Karpas-422 (cell line): ENCODE measurements at regions not wholly inside any gene's neighbourhood (a gene's known extent, or its start where the extent isn't known, plus 50 kb on each side); places are given as distances from the start of the nearest gene placed in this dataset.
"Not testable (repeated sequence)": the region's sequence is repeated elsewhere in the genome, so short reads cannot be mapped to it uniquely, and the experiment has no call there.

Experiments
- DNase-seq: peaks from one replicate; pipeline ENCODE4 v3.0.0-alpha.2; 2015
- H2AFZ ChIP-seq: fragments of 200-600 bp; sonication (generic); 2 replicates; pipeline ENCODE4 v1.6.1; 2014; ENCODE audit warnings: antibody characterized with exemption, low read length, mixed read lengths
- H3K27ac ChIP-seq: fragments of 200-600 bp; sonication (generic); 2 replicates; pipeline ENCODE4 v1.5.1; 2014; ENCODE audit warnings: mild to moderate bottlenecking, low read length, moderate library complexity
- H3K27me3 ChIP-seq: fragments of 200-600 bp; sonication (generic); 2 replicates; pipeline ENCODE4 v1.6.1; 2014; ENCODE audit warnings: low read length, mixed read lengths
- H3K36me3 ChIP-seq: fragments of 200-600 bp; sonication (generic); 2 replicates; pipeline ENCODE4 v1.6.1; 2014; ENCODE audit warnings: low read length, mixed read lengths; ENCODE audit not compliant: insufficient read depth
- H3K4me1 ChIP-seq: fragments of 200-600 bp; sonication (generic); 2 replicates; pipeline ENCODE4 v1.6.1; 2014; ENCODE audit warnings: mild to moderate bottlenecking, low read length, mixed read lengths
- H3K4me2 ChIP-seq: fragments of 200-600 bp; sonication (generic); 2 replicates; pipeline ENCODE4 v1.6.1; 2014; ENCODE audit warnings: low read length, low read depth, mild to moderate bottlenecking; ENCODE audit not compliant: poor library complexity, severe bottlenecking
- H3K4me3 ChIP-seq: fragments of 200-600 bp; sonication (generic); 2 replicates; pipeline ENCODE4 v1.5.1; 2014; ENCODE audit warnings: mild to moderate bottlenecking, antibody characterized with exemption, low read length, mixed read lengths
- H3K79me2 ChIP-seq: fragments of 200-600 bp; sonication (generic); 2 replicates; pipeline ENCODE4 v1.6.1; 2014; ENCODE audit warnings: mild to moderate bottlenecking, low read length, mixed read lengths
- H3K9ac ChIP-seq: fragments of 200-600 bp; sonication (generic); 2 replicates; pipeline ENCODE4 v1.6.0; 2014; ENCODE audit warnings: low read length
- H3K9me2 ChIP-seq: fragments of 200-600 bp; sonication (generic), shearing (Covaris generic); replicated peaks from 2 replicates; pipeline ENCODE4 v1.6.0; 2014; ENCODE audit warnings: mild to moderate bottlenecking, low read length, moderate library complexity; ENCODE audit not compliant: insufficient read depth
- H3K9me3 ChIP-seq: fragments of 300-700, 200-600 bp; sonication (generic); 2 replicates; pipeline ENCODE4 v1.6.1; 2014; ENCODE audit warnings: low read length, mixed read lengths
- H4K20me1 ChIP-seq: fragments of 200-600 bp; sonication (generic); 2 replicates; pipeline ENCODE4 v1.6.1; 2014; ENCODE audit warnings: mild to moderate bottlenecking, antibody characterized with exemption, low read length, low read depth; ENCODE audit not compliant: insufficient read depth

DNA sequence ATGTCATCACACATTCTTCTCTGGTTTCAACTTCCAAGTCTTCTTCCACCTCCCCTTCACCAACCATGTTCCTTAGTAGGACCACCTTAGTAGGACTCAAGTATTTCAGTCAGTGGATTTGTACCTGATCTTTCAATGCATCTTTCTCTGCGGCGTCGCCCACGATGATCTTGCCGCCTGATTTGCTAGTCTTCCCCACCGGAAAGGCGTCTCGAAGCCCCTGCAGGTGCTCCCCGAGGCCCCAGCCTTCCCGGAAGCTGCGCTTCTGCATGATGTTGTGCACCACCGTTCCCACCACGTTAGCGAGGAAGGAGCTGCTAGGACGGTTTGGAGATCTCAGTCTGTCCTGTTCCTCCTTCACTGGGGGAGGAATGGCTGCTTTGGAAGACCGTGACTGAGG is 219.7 kb upstream of the SPATA31A3 start:
- not testable (repeated sequence) for H3K9me3 ChIP-seq

DNA sequence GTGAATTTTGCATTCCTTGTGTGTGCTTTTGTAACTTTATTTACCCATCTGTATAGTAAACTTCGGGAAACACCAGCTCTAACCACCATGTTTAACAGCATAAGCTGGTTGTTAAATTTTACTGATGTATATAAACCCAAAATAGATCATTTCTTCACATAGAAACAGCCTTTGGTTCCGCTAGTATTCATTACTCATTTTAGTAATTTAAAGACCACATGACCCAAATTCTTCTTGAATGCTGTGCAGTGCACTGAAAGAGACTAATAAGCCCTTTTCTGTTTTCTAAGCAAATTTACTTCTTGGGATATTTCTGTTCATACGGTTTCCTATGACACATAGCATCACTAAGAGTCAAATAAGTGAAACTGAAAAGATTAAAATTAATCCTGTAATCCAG is 218.5 kb upstream of the SPATA31A3 start:
- H3K4me1 ChIP-seq, H3K9me3 ChIP-seq, H3K4me2 ChIP-seq, H3K27me3 ChIP-seq, DNase-seq, H3K9me2 ChIP-seq, H4K20me1 ChIP-seq, H2AFZ ChIP-seq, H3K27ac ChIP-seq, H3K4me3 ChIP-seq, H3K79me2 ChIP-seq, H3K9ac ChIP-seq, H3K36me3 ChIP-seq: not testable (repeated sequence)

More for the DNA sequence above, 219.7 kb upstream of the SPATA31A3 start:
- H3K4me3 ChIP-seq, H3K9me2 ChIP-seq, H3K9ac ChIP-seq, H3K36me3 ChIP-seq, H3K27me3 ChIP-seq, H4K20me1 ChIP-seq, H3K27ac ChIP-seq, DNase-seq, H3K79me2 ChIP-seq, H2AFZ ChIP-seq, H3K4me1 ChIP-seq, H3K4me2 ChIP-seq: not testable (repeated sequence)

DNA sequence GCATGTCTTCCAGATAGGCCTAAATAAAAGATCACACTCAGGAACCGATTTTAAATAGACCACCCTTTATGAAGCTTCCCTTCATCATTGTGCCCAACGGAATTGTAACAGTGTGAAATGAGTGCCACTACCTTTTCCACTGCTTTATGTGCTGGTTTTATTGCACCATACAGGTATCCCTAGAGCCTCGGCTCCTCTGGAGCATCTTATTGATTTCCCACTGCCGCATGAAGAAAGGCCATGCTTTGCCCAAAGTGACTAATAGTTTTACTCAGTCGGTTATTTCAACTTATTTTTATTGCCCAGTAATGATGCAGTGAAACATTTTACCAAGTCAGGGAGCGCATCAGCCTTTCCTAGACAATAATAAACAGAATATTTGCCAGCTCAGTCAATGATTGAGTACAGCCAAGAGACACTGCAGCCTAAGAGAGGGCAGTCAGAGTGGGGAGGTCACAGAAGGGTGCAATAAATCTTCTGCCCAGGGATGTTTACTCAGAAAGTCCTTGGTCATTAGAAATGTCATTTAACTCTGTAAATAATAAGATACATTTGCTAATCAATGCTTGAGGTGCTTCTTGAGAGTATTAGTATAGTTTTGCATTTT is 216.6 kb upstream of the SPATA31A3 start:
- not testable (repeated sequence) for H3K9me2 ChIP-seq, H3K27ac ChIP-seq, H3K4me3 ChIP-seq, H3K4me1 ChIP-seq, H3K36me3 ChIP-seq, H3K79me2 ChIP-seq, H3K27me3 ChIP-seq, H3K9ac ChIP-seq, H3K9me3 ChIP-seq, H2AFZ ChIP-seq, DNase-seq, H4K20me1 ChIP-seq, H3K4me2 ChIP-seq

DNA sequence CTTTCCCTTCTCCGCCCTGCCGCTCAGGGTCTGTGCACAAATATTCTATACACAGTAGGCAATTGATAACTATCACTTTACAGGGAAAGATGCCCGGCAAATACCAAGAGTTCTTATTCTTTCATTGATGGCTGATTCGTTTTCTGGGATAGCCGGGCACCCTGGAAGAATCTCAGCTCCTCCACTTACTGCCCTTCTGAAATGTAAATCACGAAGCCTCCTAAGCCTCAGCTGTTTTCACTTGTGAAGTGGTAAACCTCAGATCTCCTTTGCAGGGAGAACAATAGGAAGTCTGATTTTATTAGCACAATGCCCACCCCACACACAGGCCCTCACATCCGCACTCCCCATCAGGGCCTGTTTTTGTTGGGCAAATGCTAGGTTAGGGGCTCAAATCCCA is 203.8 kb upstream of the SPATA31A3 start:
- H3K4me3 ChIP-seq, H2AFZ ChIP-seq, H3K4me1 ChIP-seq, H3K9me3 ChIP-seq, H3K79me2 ChIP-seq, DNase-seq, H3K4me2 ChIP-seq, H3K36me3 ChIP-seq, H3K27me3 ChIP-seq, H3K9ac ChIP-seq, H3K9me2 ChIP-seq, H3K27ac ChIP-seq, H4K20me1 ChIP-seq: not testable (repeated sequence)

DNA sequence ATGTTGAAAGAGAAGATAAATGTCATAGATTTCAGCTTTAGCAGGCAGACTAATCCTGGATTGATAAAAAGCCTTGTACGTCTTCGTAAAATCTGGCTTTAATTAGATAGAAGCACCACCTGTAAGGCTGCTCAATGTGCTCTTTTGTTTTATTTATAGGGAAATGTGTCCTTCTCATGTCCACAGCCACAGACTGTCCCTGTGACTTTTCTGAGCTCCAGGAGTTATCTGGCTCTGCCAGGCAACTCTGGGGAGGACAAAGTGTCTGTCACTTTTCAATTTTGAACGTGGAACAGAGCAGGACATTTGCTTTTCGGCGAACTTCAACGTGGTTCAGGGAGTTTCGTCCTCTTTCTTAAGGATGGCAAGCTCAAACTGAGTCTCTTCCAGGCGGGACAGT is 203.0 kb upstream of the SPATA31A3 start:
- H3K4me1 ChIP-seq, H3K36me3 ChIP-seq, H2AFZ ChIP-seq, H3K27me3 ChIP-seq, DNase-seq, H3K9ac ChIP-seq, H3K9me3 ChIP-seq, H3K4me3 ChIP-seq, H3K9me2 ChIP-seq, H3K27ac ChIP-seq, H3K4me2 ChIP-seq, H3K79me2 ChIP-seq, H4K20me1 ChIP-seq: not testable (repeated sequence)

DNA sequence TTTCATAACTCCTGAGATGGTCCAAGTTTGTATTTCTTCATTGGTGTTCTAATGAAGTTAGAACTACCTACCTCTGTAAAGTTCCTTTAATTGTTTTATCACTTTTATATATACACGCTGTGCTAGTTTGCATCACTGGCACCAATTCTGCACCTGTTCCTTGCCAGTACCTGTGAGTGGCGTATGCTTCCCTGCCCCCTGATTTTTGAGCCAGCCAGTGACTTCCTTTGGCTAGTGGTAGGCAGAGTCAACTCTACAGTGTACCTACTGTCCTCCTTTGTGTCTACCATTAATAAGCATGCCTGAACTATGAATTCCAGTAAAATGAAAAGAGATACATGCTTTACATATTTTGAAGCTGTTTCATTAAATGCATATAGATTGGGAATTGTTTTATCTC is 186.8 kb upstream of the SPATA31A3 start:
- not testable (repeated sequence) for DNase-seq, H3K9me2 ChIP-seq, H3K9ac ChIP-seq, H3K9me3 ChIP-seq, H3K79me2 ChIP-seq, H3K4me1 ChIP-seq, H3K4me2 ChIP-seq, H4K20me1 ChIP-seq, H3K27me3 ChIP-seq, H3K36me3 ChIP-seq, H3K4me3 ChIP-seq, H2AFZ ChIP-seq, H3K27ac ChIP-seq

DNA sequence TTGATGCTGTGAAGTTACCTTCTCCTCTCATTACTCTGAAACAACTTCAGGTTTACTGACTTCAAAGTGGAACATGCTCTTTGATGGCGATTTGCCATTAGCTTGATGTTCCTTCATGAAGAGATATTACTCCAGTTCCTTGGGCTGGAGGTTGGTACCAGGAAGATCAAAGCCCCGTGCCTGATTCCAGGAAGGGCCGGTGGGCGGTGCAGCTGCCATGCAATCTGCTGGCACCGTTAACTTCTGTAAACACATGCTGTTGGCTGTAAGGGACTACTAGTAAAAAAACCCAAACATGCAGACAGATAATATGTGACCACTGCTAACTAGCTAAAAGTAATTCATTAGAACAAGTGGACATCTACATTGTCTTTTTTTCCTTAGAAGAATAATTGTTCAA is 182.8 kb upstream of the SPATA31A3 start:
- H3K4me3 ChIP-seq, H3K9me3 ChIP-seq, H4K20me1 ChIP-seq, H3K36me3 ChIP-seq, H3K79me2 ChIP-seq, H3K4me1 ChIP-seq, H3K27ac ChIP-seq, H3K27me3 ChIP-seq, H2AFZ ChIP-seq, H3K9me2 ChIP-seq, H3K9ac ChIP-seq, DNase-seq, H3K4me2 ChIP-seq: not testable (repeated sequence)

DNA sequence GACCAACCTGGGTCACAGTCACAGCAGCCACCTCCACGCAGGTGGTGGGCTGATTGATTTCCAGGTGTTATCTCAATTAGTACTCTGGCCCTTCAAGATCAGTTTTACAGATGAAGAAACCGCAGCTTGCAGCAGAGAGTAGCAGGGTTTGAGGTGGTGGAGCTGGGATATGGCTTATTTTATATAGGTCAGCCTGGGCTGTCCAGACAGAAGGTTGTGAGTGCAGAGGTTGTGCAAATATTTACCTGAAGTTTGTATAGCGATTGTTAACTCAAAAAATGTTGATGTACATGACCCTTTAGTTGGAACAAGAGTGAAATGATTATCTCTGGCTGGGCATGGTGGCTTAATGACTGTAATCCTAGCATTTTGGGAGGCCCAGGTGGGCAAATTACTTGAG is 179.4 kb upstream of the SPATA31A3 start:
- H3K4me2 ChIP-seq, H3K36me3 ChIP-seq: not testable (repeated sequence)

DNA sequence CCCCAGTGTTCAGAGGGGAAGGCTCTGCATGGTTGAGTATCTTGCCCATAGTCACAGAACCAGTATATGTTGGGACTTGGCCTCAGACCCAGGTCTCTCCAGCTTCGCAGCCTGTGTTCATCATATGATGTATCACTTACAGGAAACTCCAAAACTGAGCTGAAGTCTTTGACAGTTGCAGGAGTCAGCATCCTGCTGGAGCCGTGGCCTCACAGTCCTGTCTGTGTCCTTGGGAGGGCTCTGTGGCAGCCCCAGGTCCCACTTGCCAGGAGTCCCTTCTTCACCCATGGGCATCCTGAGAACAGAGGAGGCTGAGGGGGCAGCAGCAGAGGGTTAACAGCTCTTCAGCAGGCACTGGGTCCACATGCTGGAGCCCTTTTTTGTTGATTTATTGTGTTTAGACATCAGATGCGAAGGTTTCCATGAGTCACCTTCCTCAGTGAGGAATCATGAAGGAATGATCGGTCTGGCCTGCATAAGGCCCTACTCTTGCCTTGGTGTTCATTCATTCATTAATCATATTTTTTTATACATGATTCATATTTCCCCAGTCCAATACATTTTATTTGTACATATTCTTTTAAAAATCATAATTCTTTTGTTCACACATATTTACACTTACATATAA is 176.3 kb upstream of the SPATA31A3 start:
- not testable (repeated sequence) for H3K27ac ChIP-seq, H3K36me3 ChIP-seq

More for the DNA sequence above, 179.4 kb upstream of the SPATA31A3 start:
- H4K20me1 ChIP-seq, H2AFZ ChIP-seq, H3K79me2 ChIP-seq, H3K4me1 ChIP-seq, DNase-seq, H3K27ac ChIP-seq, H3K9ac ChIP-seq, H3K9me3 ChIP-seq, H3K27me3 ChIP-seq, H3K4me3 ChIP-seq, H3K9me2 ChIP-seq: not testable (repeated sequence)

More for the DNA sequence above, 176.3 kb upstream of the SPATA31A3 start:
- H3K4me1 ChIP-seq, H3K9ac ChIP-seq, H3K27me3 ChIP-seq, H4K20me1 ChIP-seq, H3K4me2 ChIP-seq, H3K79me2 ChIP-seq, DNase-seq, H3K9me3 ChIP-seq, H3K9me2 ChIP-seq, H3K4me3 ChIP-seq, H2AFZ ChIP-seq: not testable (repeated sequence)
